ENCODE measurements at regions not wholly inside any gene's neighbourhood (a gene's known extent, or its start where the extent isn't known, plus 50 kb on each side); places are given as distances from the start of the nearest gene placed in this dataset.

DNA sequence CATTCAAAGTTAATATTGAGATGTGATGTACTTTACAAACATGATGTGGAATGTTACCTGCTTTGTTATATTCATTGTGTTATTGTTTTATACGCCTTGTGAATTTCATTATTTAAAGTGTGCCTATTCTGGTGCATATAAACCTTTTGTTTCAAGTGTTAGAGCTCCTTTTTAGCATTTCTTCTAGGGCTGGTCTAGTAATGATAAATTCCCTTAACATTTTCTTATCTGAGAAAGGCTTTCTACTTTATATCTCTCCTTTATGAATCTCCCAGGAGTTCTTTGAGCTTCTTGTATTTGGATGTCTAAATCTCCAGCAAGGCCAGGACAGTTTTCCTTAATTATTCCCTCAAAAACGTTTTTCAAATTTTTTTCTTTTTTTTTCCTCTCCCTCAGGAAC is 1005.6 kb downstream of the IGSF11 start:
- H3K9me3 ChIP-seq (ENCODE audit: low read depth) = no peaks in the 10 kb centered on the region
- no peak for DNase-seq (ENCODE audit: low read depth in 1 of 2, low spot score in 1 of 2)
- H3K4me1 ChIP-seq (ENCODE audit: low read depth) = no peaks in the 10 kb centered on the region
- H3K36me3 ChIP-seq = no peaks in the 10 kb centered on the region
- TF ChIP-seq, protein P1, sequence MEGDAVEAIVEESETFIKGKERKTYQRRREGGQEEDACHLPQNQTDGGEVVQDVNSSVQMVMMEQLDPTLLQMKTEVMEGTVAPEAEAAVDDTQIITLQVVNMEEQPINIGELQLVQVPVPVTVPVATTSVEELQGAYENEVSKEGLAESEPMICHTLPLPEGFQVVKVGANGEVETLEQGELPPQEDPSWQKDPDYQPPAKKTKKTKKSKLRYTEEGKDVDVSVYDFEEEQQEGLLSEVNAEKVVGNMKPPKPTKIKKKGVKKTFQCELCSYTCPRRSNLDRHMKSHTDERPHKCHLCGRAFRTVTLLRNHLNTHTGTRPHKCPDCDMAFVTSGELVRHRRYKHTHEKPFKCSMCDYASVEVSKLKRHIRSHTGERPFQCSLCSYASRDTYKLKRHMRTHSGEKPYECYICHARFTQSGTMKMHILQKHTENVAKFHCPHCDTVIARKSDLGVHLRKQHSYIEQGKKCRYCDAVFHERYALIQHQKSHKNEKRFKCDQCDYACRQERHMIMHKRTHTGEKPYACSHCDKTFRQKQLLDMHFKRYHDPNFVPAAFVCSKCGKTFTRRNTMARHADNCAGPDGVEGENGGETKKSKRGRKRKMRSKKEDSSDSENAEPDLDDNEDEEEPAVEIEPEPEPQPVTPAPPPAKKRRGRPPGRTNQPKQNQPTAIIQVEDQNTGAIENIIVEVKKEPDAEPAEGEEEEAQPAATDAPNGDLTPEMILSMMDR (IDR thresholded peaks at IDR 0.05; ENCODE audit: low read depth, low read length) = no peak
- H3K27ac ChIP-seq = no peak overlapping the region
- H3K4me3 ChIP-seq = no peak overlapping the region
- no peaks in the 10 kb centered on the region for H3K27me3 ChIP-seq

DNA sequence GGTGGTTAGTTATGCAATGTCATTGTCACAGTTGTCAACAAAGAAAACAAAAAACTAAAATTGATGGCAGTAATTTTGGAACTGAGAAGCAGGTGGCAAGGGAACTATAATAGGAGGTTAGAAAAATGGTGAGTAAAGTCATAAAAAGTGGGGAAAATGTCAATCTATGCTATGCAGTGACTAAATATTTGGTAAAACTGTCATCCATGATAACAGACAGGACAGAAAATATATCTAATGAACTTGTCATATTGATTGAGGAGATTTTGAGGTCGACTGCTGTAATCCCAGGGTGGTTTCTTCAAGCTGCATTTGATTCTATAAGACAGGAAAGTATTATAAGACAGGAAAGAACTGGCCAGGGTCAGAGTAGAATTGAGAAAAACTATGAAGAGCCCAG is 998.4 kb downstream of the IGSF11 start:
- H3K4me3 ChIP-seq = no peak overlapping the region
- TF ChIP-seq, protein P1 (IDR thresholded peaks at IDR 0.05; ENCODE audit: low read depth, low read length) = no peak
- no peaks in the 10 kb centered on the region for H3K36me3 ChIP-seq

GRCh38 chr3:118055381-118055780 is 979.3 kb downstream of the IGSF11 start:
- H3K4me3 ChIP-seq = no peak overlapping the region
- no peak overlapping the region for H3K27ac ChIP-seq
- no peak for DNase-seq (ENCODE audit: low read depth in 1 of 2, low spot score in 1 of 2)
- H3K4me1 ChIP-seq (ENCODE audit: low read depth) = no peaks in the 10 kb centered on the region
- no peaks in the 10 kb centered on the region for H3K9me3 ChIP-seq (ENCODE audit: low read depth)
- H3K27me3 ChIP-seq = no peaks in the 10 kb centered on the region
- H3K36me3 ChIP-seq = no peaks in the 10 kb centered on the region
- TF ChIP-seq, protein P1 (IDR thresholded peaks at IDR 0.05; ENCODE audit: low read depth, low read length) = no peak

More for the DNA sequence above, 998.4 kb downstream of the IGSF11 start:
- DNase-seq (ENCODE audit: low read depth in 1 of 2, low spot score in 1 of 2) = no peak
- H3K27ac ChIP-seq = no peak overlapping the region
- no peaks in the 10 kb centered on the region for H3K4me1 ChIP-seq (ENCODE audit: low read depth)
- H3K9me3 ChIP-seq (ENCODE audit: low read depth) = no peaks in the 10 kb centered on the region
- H3K27me3 ChIP-seq = no peaks in the 10 kb centered on the region

- Histone ChIP-seq H3K9me3 (ENCODE audit: low read depth) (no peaks in the 10 kb centered on the region), H3K27ac (no peak overlapping the region), H3K4me1 (ENCODE audit: low read depth) (no peaks in the 10 kb centered on the region), H3K27me3 (no peaks in the 10 kb centered on the region), H3K4me3 (no peak overlapping the region), H3K36me3 (no peaks in the 10 kb centered on the region)
- DNase-seq (ENCODE audit: low read depth in 1 of 2, low spot score in 1 of 2) = no peak
- TF ChIP-seq, protein P1 (IDR thresholded peaks at IDR 0.05; ENCODE audit: low read depth, low read length) = no peak
Observed at GRCh38 chr3:118057086-118057485, 977.6 kb downstream of the IGSF11 start.

- Histone ChIP-seq H3K36me3 (no peaks in the 10 kb centered on the region), H3K4me1 (ENCODE audit: low read depth) (no peaks in the 10 kb centered on the region), H3K4me3 (no peak overlapping the region), H3K27ac (no peak overlapping the region), H3K9me3 (ENCODE audit: low read depth) (no peaks in the 10 kb centered on the region), H3K27me3 (no peaks in the 10 kb centered on the region)
- DNase-seq (ENCODE audit: low read depth in 1 of 2, low spot score in 1 of 2) = no peak
- TF ChIP-seq, protein P1 (IDR thresholded peaks at IDR 0.05; ENCODE audit: low read depth, low read length) = no peak
Observed at GRCh38 chr3:118059096-118059495, 975.5 kb downstream of the IGSF11 start.

DNA sequence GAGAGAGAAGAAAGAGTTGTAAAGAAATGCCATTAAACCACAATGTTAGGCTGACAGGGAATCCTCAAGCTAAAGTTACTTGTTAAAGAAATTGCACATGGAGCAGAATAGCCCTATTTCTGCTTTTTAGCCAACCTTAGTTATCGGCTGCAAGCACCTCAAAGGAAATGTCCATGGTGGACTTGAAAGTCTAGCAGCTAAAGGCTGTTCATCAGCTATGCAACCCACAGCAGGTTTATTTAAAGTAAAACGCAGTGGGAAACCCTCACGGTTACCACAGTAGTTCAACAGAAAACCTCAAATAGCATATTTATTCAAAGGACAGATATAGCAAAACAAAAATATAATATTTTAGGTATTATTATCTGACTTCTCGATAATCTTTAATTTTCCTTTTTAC is 967.2 kb downstream of the IGSF11 start:
- H3K9me3 ChIP-seq (ENCODE audit: low read depth) = no peaks in the 10 kb centered on the region
- no peak overlapping the region for H3K4me3 ChIP-seq
- H3K27ac ChIP-seq = no peak overlapping the region
- no peaks in the 10 kb centered on the region for H3K36me3 ChIP-seq
- H3K27me3 ChIP-seq = no peaks in the 10 kb centered on the region
- DNase-seq (ENCODE audit: low read depth in 1 of 2, low spot score in 1 of 2) = no peak
- H3K4me1 ChIP-seq (ENCODE audit: low read depth) = no peaks in the 10 kb centered on the region
- TF ChIP-seq, protein P1 (IDR thresholded peaks at IDR 0.05; ENCODE audit: low read depth, low read length) = no peak

Data from cardiac muscle cell (in vitro differentiated cells and primary cell).